ENCODE measurements at regions not wholly inside any gene's neighbourhood (a gene's known extent, or its start where the extent isn't known, plus 50 kb on each side); places are given as distances from the start of the nearest gene placed in this dataset.

DNA sequence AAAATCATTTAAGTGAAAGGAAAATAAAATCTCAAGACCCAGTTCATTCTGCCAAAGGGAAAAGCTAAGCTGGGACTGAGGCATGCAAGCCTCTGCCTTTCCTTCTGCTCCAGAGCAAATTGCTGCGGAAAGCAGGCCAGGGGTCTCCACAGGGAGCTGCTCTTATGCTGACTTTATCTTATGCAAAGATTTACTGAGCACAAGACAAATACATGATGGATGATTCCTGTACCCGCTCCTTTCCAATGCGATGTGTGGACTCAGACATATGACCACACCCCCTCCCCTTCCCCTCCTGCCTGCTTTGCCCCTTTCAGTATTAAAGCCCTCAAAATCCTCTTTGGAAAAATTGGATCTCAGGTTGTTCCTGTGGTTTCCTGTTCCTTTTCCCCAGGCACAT lies 74.2 kb upstream of the INSIG1 start:
- Histone ChIP-seq H3K27ac (no peak overlapping the region), H3K4me1 (no peaks in the 10 kb centered on the region), H3K4me3 (no peak overlapping the region), H3K36me3 (no peaks in the 10 kb centered on the region), H3K27me3 (peaks cover 12% of the 10 kb centered on the region), H3K9me3 (no peaks in the 10 kb centered on the region)
- intact Hi-C loops (cut with DNase I; ENCODE audit: low total_unique reads), result no loop called here
- TF ChIP-seq POLR2AphosphoS5 (IDR thresholded peaks at IDR 0.05) (no peak), EP300 (IDR thresholded peaks at IDR 0.05; ENCODE audit: low read depth) (no peak), POLR2A (IDR thresholded peaks at IDR 0.05) (no peak)
- TF ChIP-seq, protein P1, sequence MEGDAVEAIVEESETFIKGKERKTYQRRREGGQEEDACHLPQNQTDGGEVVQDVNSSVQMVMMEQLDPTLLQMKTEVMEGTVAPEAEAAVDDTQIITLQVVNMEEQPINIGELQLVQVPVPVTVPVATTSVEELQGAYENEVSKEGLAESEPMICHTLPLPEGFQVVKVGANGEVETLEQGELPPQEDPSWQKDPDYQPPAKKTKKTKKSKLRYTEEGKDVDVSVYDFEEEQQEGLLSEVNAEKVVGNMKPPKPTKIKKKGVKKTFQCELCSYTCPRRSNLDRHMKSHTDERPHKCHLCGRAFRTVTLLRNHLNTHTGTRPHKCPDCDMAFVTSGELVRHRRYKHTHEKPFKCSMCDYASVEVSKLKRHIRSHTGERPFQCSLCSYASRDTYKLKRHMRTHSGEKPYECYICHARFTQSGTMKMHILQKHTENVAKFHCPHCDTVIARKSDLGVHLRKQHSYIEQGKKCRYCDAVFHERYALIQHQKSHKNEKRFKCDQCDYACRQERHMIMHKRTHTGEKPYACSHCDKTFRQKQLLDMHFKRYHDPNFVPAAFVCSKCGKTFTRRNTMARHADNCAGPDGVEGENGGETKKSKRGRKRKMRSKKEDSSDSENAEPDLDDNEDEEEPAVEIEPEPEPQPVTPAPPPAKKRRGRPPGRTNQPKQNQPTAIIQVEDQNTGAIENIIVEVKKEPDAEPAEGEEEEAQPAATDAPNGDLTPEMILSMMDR (IDR thresholded peaks at IDR 0.05), result no peak
- WGBS, 2 donors (ENCODE audit: low coverage in 1 of 2), result 92 to 100% methylated on average over 2 to 3 of the region's 3 CpGs
- in situ Hi-C loops (cut with MboI; ENCODE audit: low pct_ligation_motif_present in 1 of 4, low pct_unique_long_range_greater_than_20kb in 1 of 4, low sequenced_read_pairs in 3 of 4), result no loop called here
- DNase-seq, result no peak

DNA sequence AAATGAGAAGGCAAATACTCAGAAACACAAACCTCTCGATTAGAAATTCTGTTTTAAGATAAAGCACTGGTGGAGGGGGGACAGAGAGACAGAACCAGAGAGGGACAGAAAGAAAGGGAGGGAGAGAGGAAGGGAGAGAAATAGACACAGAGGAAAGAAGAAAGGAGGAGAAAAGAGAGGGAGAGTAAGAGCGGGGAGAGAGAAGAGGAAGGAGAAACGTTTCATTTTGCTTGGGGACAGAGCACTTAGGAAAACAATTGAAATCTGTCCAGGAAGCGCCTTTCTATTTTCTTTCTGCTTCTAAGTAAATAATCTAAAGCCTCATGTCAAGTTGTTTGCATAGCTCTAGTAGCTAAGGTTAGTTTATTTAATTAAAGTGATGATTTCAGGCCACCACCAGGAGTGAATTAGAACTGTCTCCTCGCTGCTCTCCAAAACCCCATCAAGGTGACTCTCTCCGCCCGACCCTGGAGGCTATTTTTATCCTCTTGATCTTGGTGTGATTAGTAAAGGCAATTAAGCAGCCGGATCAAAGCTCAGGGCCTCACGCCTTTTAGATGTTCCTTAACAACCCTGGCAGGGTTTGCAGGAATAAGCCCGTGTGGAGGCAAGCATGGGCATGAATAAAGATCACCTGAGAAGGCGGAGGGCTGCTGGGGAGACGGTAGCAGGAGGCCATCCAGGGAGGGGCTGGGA lies 73.4 kb upstream of the INSIG1 start:
- Histone ChIP-seq H3K9me3 (no peaks in the 10 kb centered on the region), H3K27me3 (peaks cover 5% of the 10 kb centered on the region), H3K36me3 (no peaks in the 10 kb centered on the region), H3K4me3 (no peak overlapping the region), H3K4me1 (no peaks in the 10 kb centered on the region), H3K27ac (no peak overlapping the region)
- no peak for DNase-seq
- WGBS, 2 donors (ENCODE audit: low coverage in 1 of 2), result 29 to 46% methylated on average over 8 to 12 of the region's 12 CpGs
- in situ Hi-C loops (cut with MboI; ENCODE audit: low pct_ligation_motif_present in 1 of 4, low pct_unique_long_range_greater_than_20kb in 1 of 4, low sequenced_read_pairs in 3 of 4) (no loop called here), intact Hi-C loops (cut with DNase I; ENCODE audit: low total_unique reads) (no loop called here)
- TF ChIP-seq POLR2AphosphoS5 (IDR thresholded peaks at IDR 0.05), result no peak

DNA sequence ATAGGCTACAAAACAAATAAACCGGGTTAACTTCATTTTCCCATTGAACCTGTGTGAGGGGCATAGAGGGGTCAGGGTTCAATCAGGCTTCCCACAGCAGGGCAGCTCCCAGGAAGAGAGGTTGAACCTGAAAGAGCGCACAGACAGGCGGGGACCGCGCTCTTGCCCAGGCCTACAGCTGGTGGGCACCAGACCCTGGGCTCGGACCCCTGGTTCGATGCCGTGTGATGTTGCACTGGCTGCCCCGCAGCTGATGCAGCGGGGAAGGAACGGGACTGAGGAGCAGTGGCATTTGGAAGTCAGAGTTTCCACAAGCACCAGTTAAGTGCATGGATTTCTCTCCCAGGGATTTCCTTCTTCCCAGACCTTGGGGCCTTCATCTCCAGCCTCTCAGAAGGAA lies 72.6 kb upstream of the INSIG1 start:
- Histone ChIP-seq H3K4me1 (no peaks in the 10 kb centered on the region), H3K27me3 (peaks cover 5% of the 10 kb centered on the region), H3K4me3 (no peak overlapping the region), H3K27ac (no peak overlapping the region), H3K36me3 (no peaks in the 10 kb centered on the region), H3K9me3 (no peaks in the 10 kb centered on the region)
- in situ Hi-C loops (cut with MboI; ENCODE audit: low pct_ligation_motif_present in 1 of 4, low pct_unique_long_range_greater_than_20kb in 1 of 4, low sequenced_read_pairs in 3 of 4), result no loop called here
- TF ChIP-seq POLR2A (IDR thresholded peaks at IDR 0.05) (no peak), EP300 (IDR thresholded peaks at IDR 0.05; ENCODE audit: low read depth) (no peak), POLR2AphosphoS5 (IDR thresholded peaks at IDR 0.05) (no peak)
- TF ChIP-seq, protein P1 (IDR thresholded peaks at IDR 0.05), result no peak
- WGBS, 2 donors (ENCODE audit: low coverage in 1 of 2), result 60 to 90% methylated on average over 1 to 11 of the region's 11 CpGs
- intact Hi-C loops (cut with DNase I; ENCODE audit: low total_unique reads), result no loop called here
- DNase-seq, result no peak

DNA sequence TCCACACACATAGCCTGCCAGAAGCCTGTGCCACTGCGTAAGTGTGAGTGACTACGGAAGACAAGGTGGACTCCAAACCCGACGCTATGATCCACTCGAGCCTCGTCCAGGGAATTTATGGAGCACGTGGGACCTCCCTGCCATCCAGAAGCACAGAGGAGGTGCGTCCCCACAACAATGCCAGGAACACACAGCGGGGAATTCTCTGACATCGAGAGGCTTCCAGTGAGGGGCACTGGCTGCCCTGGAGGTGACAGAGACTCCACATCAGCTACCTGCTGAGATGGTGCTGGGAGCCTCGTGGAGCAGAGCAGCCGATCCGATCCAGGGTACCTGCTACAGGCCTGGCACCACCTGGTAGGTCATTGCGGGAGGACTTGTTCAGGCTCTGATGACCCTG lies 72.2 kb upstream of the INSIG1 start:
- Histone ChIP-seq H3K27ac (no peak overlapping the region), H3K27me3 (peaks cover 5% of the 10 kb centered on the region), H3K4me1 (no peaks in the 10 kb centered on the region), H3K36me3 (no peaks in the 10 kb centered on the region), H3K4me3 (no peak overlapping the region), H3K9me3 (no peaks in the 10 kb centered on the region)
- no peak for TF ChIP-seq EP300 (IDR thresholded peaks at IDR 0.05; ENCODE audit: low read depth)
- intact Hi-C loops (cut with DNase I; ENCODE audit: low total_unique reads), result no loop called here
- in situ Hi-C loops (cut with MboI; ENCODE audit: low pct_ligation_motif_present in 1 of 4, low pct_unique_long_range_greater_than_20kb in 1 of 4, low sequenced_read_pairs in 3 of 4), result no loop called here
- no peak for DNase-seq
- 92 to 100% methylated on average over 2 to 12 of the region's 14 CpGs for WGBS, 2 donors (ENCODE audit: low coverage in 1 of 2)

DNA sequence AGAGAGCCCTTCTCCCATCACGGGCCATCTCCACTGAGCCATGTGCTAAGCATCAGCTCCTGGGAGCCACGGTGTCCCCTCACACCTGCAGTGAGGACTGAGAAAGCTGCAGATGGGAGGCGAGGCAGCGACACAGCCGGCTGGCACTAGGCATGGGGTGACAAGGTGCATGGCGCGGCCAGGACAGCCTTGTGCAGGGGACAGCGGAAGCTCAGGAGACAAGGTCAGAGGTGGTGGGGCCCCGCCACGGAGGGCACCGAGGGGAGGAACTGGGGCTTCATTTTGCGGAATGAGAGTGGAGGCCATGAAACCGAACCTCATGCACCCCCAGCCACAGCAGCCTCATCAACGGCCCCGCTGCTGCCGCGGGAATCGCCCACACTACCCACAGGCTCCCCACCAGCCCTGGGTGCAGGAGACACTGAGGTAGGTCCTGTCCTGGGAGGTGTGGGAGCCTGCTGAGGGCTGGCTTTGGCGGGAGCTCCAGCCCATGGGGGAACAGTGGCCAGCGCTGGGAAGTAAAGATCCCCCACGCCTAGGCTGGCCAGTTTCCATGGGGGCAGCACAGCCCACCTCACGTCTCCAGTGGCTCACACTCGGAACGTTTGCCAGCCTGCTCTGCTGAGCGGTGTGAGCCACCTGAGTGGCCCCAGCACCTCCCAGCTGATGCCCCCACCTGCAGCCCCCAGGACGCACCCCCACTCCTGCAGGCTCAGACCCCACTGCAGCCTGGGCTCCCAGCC lies 71.2 kb upstream of the INSIG1 start:
- Histone ChIP-seq H3K4me3 (no peak overlapping the region), H3K36me3 (no peaks in the 10 kb centered on the region), H3K9me3 (no peaks in the 10 kb centered on the region), H3K4me1 (no peaks in the 10 kb centered on the region), H3K27ac (no peak overlapping the region), H3K27me3 (peaks cover 5% of the 10 kb centered on the region)
- in situ Hi-C loops (cut with MboI; ENCODE audit: low pct_ligation_motif_present in 1 of 4, low pct_unique_long_range_greater_than_20kb in 1 of 4, low sequenced_read_pairs in 3 of 4), result no loop called here
- no peak for DNase-seq
- intact Hi-C loops (cut with DNase I; ENCODE audit: low total_unique reads), result no loop called here
- TF ChIP-seq POLR2AphosphoS5 (IDR thresholded peaks at IDR 0.05) (no peak), EP300 (IDR thresholded peaks at IDR 0.05; ENCODE audit: low read depth) (no peak), POLR2A (IDR thresholded peaks at IDR 0.05) (no peak)
- TF ChIP-seq, protein P1 (IDR thresholded peaks at IDR 0.05), result no peak
- 78% methylated on average over 25 of the region's 26 CpGs; no CpG with 5 or more reads in 1 of the 2 donors for WGBS, 2 donors (ENCODE audit: low coverage in 1 of 2)
